Lower lobe of right lung (tissue), 2 donors: ENCODE measurements at regions not wholly inside any gene's neighbourhood (a gene's known extent, or its start where the extent isn't known, plus 50 kb on each side); places are given as distances from the start of the nearest gene placed in this dataset.

ENCODE experiments used
- ATAC-seq, 2 donors: fragments of 200-7000 bp; cut with Tn5 transposase; one replicate each; pipeline ENCODE4 v1.9.1; 2020 to 2022; ENCODE audit warnings: mild to moderate bottlenecking in 2 of 2, moderate library complexity in 2 of 2
- DNase-seq: peaks from one replicate; pipeline ENCODE4 v3.0.0-alpha.2; 2020
- H3K27ac ChIP-seq: fragments of 200-600 bp; one replicate; pipeline ENCODE4 v1.8.0; 2022
- H3K27me3 ChIP-seq: fragments of 200-600 bp; one replicate; pipeline ENCODE4 v1.8.0; 2022; ENCODE audit warnings: low read depth
- H3K36me3 ChIP-seq: fragments of 200-600 bp; one replicate; pipeline ENCODE4 v1.8.0; 2022; ENCODE audit warnings: mild to moderate bottlenecking
- H3K4me1 ChIP-seq: fragments of 200-600 bp; one replicate; pipeline ENCODE4 v1.8.0; 2022
- H3K4me3 ChIP-seq: fragments of 200-600 bp; one replicate; pipeline ENCODE4 v1.8.0; 2022; ENCODE audit warnings: mild to moderate bottlenecking
- H3K9me3 ChIP-seq: fragments of 200-600 bp; one replicate; pipeline ENCODE4 v1.8.0; 2022
- intact Hi-C: fragments of 100-400 bp; cut with DNase I; formaldehyde crosslinking; loops from one replicate; pipeline ENCODE4 v1.11.0; 2022
- TF ChIP-seq, protein P1 (sequence below): fragments of 200-600 bp; IDR thresholded peaks from one replicate; pipeline ENCODE4 v1.8.0; 2022; ENCODE audit warnings: antibody characterized with exemption, mild to moderate bottlenecking
- donor health status: DM: no; HTN: yes; CAD: no; lungs with severe emphysema.

DNA sequence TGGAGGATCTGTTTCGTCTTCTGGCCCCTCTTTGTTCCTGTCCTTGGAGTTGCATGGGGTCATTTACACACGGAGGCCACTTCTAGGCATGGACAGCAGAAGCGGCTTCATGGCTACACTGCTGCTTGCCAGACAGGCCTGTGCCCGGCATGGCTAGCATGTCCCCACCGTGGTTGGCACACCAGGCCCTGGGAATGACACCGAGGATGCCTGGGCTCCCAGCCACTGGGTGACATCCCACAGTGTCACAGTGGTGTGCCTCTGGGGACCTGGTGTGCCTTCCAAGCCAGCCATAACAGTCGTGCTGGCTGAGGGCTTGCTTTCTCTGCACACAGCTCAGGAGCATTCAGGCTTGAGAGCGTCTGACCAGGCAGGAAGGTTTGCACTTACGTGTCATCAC lies 910.1 kb downstream of the TBC1D22A start:
- no peak overlapping the region for H3K4me3 ChIP-seq
- DNase-seq (no peak), ATAC-seq (no peak)
- H3K4me1 ChIP-seq: no peaks in the 10 kb centered on the region
- H3K27ac ChIP-seq: no peak overlapping the region
- H3K9me3 ChIP-seq: no peaks in the 10 kb centered on the region
- intact Hi-C loops: no loop called here
- no peaks in the 10 kb centered on the region for H3K27me3 ChIP-seq
- H3K36me3 ChIP-seq: no peaks in the 10 kb centered on the region
- TF ChIP-seq, protein P1, sequence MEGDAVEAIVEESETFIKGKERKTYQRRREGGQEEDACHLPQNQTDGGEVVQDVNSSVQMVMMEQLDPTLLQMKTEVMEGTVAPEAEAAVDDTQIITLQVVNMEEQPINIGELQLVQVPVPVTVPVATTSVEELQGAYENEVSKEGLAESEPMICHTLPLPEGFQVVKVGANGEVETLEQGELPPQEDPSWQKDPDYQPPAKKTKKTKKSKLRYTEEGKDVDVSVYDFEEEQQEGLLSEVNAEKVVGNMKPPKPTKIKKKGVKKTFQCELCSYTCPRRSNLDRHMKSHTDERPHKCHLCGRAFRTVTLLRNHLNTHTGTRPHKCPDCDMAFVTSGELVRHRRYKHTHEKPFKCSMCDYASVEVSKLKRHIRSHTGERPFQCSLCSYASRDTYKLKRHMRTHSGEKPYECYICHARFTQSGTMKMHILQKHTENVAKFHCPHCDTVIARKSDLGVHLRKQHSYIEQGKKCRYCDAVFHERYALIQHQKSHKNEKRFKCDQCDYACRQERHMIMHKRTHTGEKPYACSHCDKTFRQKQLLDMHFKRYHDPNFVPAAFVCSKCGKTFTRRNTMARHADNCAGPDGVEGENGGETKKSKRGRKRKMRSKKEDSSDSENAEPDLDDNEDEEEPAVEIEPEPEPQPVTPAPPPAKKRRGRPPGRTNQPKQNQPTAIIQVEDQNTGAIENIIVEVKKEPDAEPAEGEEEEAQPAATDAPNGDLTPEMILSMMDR: no peak

DNA sequence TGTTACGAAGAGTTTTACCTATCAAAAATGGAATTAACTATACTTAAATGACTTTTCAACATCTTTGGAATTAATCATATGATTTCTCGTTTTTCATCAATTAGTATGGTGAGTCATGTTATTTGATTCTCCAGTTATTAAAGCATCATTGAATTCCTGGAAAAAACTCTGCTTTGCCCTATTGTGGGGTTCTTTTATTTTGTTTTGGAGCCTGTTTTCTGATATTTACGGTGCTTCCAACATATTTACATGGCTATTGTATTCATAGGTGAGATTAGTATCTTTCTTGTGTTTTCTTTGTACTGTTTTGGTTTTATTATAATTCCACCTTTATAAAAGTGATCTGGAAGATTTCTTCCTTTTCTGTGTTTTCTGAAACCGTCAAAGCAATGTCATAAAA lies 902.7 kb downstream of the TBC1D22A start:
- TF ChIP-seq, protein P1: no peak
- Histone ChIP-seq H3K27me3 (no peaks in the 10 kb centered on the region), H3K9me3 (no peaks in the 10 kb centered on the region), H3K36me3 (no peaks in the 10 kb centered on the region), H3K27ac (no peak overlapping the region), H3K4me1 (no peaks in the 10 kb centered on the region), H3K4me3 (no peak overlapping the region)
- intact Hi-C loops: no loop called here
- DNase-seq (no peak), ATAC-seq (no peak)

DNA sequence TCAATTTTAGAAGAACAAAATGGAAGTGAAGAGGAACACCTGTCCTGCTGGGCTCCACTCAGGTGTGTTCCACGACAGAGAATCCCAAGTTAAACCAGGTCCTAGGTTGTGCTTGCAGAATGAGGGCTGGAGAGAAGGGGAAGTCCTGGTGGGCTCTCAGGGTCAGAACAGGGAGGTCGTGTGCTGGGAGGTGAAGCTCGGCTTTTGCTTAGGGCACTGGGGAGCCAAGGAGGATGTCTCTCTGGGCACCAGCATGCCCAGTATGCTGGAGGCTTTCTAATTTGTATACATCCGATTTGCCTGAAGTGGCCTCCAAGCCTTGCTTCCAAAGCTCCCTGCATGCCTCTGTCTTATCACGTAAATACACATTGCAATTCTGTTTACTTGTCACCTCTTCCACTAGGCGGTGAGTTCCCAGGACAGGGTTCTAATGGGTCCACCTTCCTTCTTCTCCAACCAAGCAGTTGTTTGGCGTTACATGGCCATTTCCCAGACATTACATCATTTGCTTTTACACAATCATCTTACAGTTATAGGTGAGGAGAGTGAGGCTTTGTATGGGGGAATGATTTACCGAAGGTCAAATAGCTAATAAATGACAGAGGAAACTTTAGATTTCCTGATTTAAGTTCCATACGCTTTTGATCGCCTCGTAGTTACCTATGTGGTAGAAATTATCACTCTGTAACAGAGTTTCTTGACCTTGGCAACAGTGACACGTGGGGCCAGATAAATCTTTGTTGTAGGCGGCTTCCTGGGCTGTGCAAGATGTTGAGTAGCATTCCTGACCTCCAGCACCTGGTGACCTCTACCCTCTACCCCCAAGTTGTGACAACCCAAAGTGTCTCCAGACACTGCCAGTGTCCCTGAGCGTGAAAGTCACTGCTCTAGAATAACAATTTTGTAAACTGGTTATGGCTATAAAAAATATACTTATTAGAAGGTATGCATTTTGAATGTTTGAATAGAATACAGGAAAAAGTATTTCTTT lies 901.5 kb downstream of the TBC1D22A start:
- Histone ChIP-seq H3K27me3 (no peaks in the 10 kb centered on the region), H3K4me3 (no peak overlapping the region), H3K9me3 (no peaks in the 10 kb centered on the region), H3K4me1 (no peaks in the 10 kb centered on the region), H3K27ac (no peak overlapping the region), H3K36me3 (no peaks in the 10 kb centered on the region)
- ATAC-seq (no peak), DNase-seq (no peak)
- TF ChIP-seq, protein P1: no peak
- intact Hi-C loops: no loop called here

DNA sequence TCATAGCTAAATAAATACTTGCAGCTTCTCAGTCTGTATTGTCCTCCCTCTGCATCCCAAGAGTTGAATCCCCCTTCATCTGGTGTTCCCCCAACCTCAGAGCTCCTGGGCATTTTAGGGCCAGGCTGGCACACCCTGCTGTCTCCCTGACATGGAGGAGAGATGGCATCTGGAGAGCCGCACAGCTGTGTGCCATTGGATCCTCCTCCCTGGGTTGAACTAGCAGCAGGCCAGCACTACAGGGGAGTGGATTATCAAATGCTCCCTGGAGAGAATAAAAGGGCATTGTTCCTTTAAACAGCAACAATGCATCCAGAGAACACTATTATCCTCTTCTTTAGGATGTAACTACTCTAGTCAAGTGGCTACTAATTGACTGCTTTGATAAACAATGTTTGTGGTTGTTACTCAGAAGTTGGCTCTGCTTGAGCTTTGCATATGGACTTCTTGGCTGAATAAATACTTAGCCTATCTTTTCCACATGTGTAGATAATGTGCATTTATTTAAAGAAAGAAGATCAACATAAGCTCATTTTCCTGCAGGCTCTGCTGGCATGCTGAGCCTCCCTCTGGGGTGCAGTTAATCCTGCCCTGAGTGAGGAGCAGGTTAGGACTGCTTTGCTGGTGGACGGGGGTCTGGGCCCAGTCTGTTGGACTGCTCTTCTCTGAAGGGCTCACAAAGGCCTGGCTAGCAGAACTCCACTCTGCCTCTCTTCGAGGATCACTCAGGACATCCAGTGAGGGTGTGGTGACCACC lies 897.2 kb downstream of the TBC1D22A start:
- no peaks in the 10 kb centered on the region for H3K36me3 ChIP-seq
- TF ChIP-seq, protein P1: no peak
- intact Hi-C loops: no loop called here
- no peak overlapping the region for H3K4me3 ChIP-seq
- no peaks in the 10 kb centered on the region for H3K4me1 ChIP-seq
- no peaks in the 10 kb centered on the region for H3K9me3 ChIP-seq
- no peak overlapping the region for H3K27ac ChIP-seq
- no peaks in the 10 kb centered on the region for H3K27me3 ChIP-seq
- DNase-seq (no peak), ATAC-seq (no peak)

DNA sequence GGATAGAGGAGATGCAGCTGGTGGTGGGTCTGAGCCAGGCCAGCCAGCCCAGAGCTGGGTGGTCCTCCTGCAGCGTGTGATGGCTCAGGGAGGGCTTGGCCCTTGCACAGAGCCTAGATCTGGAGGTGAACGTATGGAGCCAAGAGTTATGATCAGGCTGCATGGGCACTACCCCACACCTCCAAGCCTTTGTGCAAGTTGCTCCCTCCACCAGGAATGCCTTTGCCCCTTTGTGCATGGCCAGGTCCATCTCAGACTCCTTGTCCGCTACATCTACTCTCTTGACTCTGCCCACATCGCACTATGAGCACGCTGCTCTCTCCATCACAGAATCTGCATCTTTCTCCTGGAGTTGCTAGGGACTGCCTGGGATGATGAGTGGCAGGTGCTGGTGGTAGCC lies 895.7 kb downstream of the TBC1D22A start:
- H3K27me3 ChIP-seq: no peaks in the 10 kb centered on the region
- no peaks in the 10 kb centered on the region for H3K9me3 ChIP-seq
- no peak for ATAC-seq
- H3K4me3 ChIP-seq: no peak overlapping the region
- intact Hi-C loops: no loop called here
- no peak overlapping the region for H3K27ac ChIP-seq
- H3K36me3 ChIP-seq: no peaks in the 10 kb centered on the region
- TF ChIP-seq, protein P1: no peak
- no peaks in the 10 kb centered on the region for H3K4me1 ChIP-seq
- no peak for DNase-seq
